HG02763 (cell line): ENCODE measurements at regions not wholly inside any gene's neighbourhood (a gene's known extent, or its start where the extent isn't known, plus 50 kb on each side); places are given as distances from the start of the nearest gene placed in this dataset.
"Not testable (repeated sequence)": the region's sequence is repeated elsewhere in the genome, so short reads cannot be mapped to it uniquely, and the experiment has no call there.

Experiments
- ATAC-seq: cut with Tn5 transposase; IDR thresholded peaks from one replicate; pipeline ENCODE4 v1.9.1; 2021; ENCODE audit warnings: mild to moderate bottlenecking, moderate library complexity; ENCODE audit not compliant: unreplicated experiment

DNA sequence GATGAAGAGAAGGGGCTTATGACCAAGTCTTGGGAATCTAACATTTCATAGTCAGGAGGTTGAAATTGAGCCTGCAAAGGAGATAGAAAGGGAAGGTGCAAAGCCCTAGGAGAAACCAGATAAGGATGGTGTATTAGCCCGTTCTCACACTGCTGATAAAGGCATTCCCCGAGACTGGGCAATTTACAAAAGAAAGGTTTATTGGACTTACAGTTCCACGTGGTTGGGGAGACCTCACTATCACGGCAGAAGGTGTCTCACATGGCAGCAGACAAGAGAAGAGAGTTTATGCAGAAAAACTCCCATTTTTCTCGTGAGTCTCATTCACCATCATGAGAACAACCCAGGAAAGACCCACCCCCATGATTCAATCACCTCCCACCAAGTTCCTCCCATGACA lies 129.5 kb upstream of the LNX1 start:
- ATAC-seq, result no peak

GRCh38 chr4:53717064-53717549 lies 125.8 kb upstream of the LNX1 start:
- no peak for ATAC-seq

DNA sequence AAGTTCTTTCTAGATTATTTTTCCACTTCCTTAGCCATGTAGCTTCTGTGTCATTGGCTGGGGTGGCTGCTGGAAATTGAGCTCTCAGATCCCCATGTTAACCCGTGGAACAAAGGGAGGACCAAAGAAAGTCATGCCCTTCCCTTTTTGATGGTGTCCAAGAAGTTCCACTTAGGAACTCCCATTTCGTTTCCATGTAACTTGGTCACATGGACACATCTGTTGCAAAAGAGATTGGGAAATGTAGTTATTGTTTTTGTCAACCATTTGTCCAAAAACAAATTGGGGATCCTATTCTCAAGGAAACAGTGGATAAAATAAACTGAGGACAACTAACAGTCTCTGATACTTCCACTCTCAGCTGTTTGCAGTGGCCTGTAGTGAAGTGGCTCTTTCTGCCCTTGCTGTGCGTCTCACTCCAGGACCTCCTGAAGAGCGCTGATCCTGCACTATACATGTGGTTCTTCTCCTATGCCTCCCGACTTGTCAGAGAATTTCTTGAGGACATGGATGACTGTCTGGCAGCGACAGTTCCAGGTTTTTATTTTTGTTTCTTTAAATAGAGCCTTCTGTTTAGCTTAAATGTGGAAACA lies 125.3 kb upstream of the LNX1 start:
- no peak for ATAC-seq

DNA sequence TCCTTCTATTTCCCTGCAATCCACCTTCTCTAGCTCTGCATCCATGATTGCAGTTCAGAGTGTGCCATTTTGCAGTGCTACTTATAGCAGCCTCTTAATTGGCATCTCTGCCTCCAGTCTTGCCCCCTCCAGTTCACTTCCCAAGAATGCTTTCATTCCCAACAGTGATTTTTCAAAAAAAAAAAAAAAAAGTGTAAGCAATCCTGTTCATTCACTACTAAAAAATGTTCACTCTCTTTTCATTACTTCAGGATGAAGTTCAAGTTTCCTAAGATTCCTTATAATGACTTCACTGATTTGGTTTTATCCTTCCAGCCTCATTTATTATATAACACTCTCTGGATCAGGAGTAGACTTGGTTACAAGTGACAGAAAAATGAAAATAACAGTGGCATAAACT lies 124.7 kb upstream of the LNX1 start:
- no peak for ATAC-seq

DNA sequence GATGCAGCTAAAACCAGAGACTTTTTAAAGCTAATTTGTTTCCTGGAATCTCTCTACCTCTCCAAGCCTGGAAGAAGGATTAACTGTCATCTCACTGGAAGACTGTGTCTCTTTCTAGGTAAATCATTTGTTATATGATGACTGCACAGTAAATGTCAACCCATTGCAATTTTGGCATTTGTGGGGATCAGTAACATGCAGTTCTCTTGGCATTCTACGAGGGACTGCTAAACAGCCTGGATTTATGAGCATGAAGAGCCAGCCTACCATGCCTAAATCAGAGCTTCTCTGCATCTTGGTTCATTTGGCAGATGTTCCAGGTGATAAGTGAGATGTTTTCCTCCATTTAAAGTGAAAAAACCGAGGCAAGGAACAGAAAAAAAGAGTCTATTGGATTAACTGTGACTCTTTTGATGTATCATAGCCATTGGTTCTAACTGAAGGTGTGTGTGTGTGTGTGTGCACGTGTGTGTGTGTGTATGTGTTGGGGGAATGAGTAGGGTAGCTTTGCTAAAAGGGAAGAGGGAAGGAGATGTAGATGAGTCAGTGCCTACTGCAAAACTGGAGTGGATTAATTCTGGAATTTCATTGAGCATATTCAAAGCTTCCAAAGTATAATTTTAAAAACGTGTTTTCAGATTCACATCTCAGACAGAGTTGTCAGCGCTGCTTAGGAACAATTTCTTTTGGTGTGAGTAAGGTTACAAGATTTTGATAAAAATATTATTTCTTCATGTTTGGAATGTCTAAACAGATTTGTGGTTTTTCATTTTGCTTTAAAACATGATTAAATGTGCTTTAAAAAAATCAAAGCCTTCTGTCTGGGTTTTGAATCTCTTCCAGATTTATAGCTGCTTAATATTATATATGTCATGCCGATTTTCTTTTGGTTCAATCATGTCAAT lies 123.2 kb upstream of the LNX1 start:
- ATAC-seq, result no peak

DNA sequence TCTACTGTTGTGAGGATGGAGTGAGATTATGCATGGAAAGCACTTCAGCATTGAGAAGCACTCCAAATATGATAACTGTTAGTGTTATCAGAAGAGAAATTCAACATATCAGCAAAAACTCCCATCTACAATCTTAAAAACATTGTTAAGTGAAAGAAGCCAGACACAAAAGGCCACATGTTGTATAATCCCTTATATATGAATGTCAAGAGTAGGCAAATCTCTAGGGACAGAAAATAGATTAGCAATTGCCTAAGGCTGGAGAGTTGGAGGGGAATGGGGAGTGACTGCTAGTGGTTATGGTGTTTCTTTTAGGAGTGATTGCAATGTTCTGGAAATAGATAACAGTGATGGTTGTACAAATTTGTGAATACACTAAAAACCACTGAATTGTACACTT lies 122.5 kb upstream of the LNX1 start:
- ATAC-seq, result no peak

DNA sequence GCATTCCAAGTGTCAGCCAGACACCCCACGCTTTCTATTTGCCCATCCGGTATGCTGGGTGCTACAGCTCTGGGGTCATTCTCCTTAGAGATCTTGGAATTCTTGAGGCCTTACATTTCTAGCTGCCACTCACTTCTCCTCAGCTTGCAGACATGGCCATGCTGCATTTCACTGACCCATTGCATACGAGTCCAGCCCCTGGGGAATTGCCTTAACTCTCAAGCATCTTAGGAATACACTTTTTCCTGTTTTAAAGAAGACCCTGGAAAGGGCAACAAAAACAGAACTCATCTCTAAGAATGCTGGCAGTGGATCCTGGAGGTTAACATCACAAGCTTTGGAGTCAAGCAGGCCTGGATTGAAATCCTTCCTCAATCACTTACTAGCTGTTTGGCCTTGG lies 122.0 kb upstream of the LNX1 start:
- ATAC-seq, result no peak

DNA sequence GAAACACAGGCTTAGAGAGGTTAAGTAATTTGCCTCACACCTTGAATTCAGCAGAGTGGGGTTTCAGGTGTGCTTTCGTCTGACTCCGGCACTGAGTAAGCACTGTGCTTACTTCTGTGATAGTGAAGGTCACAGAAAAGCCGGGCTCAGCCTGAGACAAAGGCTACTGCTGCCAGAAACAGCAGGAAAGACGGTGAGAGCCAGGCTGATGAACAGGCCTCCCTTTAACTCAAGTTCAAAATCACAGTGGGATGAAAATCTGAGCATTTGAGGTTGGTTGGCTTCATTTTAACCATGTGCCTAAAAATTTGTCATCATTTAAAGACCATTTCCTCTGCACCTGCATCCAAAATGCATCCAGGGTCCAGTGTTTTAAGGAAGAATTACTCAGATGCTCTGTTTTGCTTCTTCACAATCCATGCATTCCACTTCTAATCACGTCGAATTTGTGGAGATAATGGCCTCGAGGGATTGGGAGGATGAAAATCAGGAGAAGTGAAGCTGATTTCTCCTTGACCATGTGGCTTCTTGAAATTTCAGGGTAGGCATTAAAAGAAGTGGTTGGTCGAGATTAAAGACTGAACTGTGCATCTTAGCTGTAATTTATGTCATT lies 121.2 kb upstream of the LNX1 start:
- ATAC-seq, result no peak

- no peak for ATAC-seq
These were observed 120.6 kb upstream of the LNX1 start for GRCh38 chr4:53711926-53712325.

GRCh38 chr4:53709693-53710092 lies 118.4 kb upstream of the LNX1 start:
- no peak for ATAC-seq

DNA sequence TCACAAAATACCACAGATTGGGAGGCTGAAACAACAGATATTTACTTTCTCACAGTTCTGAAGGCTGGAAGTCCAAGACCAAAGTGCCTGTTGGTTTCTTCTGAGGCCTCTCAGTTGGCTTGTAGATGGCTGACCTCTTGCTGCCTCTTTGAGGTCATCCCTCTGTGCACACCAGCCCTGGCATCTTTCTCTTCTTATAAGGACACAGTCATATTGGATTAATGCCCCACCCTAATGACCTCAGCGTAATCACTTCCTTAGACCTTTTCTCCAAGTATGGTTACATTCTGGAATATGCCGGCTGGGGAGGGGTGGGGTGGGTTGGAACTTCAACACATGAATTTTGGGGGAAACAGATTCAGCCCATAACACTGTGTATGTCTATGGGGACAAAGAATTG lies 116.2 kb upstream of the LNX1 start:
- no peak for ATAC-seq

- ATAC-seq, result no peak
These were observed 115.2 kb upstream of the LNX1 start for GRCh38 chr4:53706422-53707032.

DNA sequence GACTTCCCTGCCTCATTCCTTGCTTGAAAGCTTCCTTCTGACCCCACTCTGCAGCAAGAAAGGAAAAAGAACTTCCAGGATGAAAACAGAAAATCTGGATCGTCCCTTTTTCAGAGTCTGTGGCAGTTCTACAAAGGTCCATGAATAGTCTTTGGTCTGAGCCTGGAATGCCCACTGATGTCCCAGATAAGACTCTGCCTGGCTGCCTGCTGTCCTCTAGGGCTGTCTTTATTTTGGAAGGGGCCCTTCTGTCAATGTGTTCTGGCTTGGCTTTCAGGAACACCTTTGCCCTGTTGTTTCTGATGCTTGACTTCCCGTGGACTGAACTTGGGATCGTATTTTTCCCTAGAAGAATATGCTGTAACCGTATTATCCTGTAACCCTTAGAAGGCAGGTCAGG lies 114.7 kb upstream of the LNX1 start:
- ATAC-seq, result no peak

GRCh38 chr4:53705151-53705764 lies 114.0 kb upstream of the LNX1 start:
- no peak for ATAC-seq

GRCh38 chr4:53704329-53704728 lies 113.0 kb upstream of the LNX1 start:
- ATAC-seq, result no peak

GRCh38 chr4:53703267-53703655 lies 112.0 kb upstream of the LNX1 start:
- ATAC-seq, result no peak

DNA sequence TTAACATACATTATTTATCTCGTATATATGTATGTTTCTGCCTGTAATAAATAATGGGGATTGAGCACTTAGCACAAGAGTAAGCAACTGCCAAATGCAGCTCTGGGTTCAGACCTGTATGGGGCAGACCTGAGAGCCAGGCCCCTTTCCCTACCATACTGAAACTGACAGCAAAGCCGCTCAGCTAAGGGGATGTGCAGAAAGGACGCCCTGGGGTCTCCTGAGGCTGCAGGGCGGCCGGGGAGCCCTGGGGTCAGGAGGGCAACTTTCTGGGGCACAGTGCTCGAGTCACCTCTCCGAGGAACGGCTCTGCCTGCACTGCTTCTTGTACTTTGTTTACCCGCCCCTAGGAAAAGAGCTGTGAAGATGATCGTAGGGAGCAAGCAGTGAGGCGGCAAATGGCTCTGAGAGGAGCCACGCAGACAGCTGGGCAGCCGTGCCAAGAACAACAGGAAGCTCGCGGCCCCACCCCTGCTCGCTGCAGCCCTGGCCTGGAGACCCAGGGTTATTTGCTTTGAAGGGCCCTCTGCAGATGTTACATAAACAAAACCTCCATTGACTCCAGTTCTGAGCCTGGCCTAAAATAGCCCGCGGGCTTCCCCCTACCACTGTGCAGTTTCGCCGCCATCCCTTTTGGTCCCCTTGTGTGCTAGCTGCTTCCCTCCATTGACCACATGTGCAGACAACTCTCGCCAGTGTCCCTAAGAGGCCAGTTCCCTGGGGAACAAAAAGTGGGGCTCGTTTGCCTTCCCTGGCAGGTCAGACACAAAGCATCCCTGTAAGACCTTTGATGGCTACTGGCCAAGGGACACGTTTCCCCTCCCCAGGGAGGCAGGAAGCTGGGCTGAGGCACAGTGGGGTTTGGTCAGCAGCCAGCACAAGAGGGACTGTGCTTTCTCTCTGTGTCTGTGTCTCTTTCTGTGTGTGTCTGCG lies 111.3 kb upstream of the LNX1 start:
- peak; percentile 75 for ATAC-seq

- ATAC-seq, result not testable (repeated sequence)
These were observed 110.0 kb upstream of the LNX1 start for GRCh38 chr4:53701260-53701659.

DNA sequence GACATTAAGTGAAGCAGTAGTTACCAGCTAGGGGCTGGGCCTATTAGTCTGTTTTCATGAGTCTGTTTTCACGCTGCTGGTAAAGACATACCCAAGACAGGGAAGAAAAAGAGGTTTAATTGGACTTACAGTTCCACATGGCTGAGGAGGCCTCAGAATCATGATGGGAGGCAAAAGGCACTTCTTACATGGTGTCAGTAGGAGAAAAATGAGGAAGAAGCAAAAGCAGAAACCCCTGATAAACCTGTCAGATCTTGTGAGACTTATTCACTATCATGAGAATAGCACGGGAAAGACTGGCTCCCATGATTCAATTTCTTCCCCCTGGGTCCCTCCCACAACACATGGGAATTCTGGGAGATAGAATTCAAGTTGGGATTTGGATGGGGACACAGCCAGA lies 108.0 kb upstream of the LNX1 start:
- not testable (repeated sequence) for ATAC-seq
